ENCODE measurements at regions not wholly inside any gene's neighbourhood (a gene's known extent, or its start where the extent isn't known, plus 50 kb on each side); places are given as distances from the start of the nearest gene placed in this dataset.

DNA sequence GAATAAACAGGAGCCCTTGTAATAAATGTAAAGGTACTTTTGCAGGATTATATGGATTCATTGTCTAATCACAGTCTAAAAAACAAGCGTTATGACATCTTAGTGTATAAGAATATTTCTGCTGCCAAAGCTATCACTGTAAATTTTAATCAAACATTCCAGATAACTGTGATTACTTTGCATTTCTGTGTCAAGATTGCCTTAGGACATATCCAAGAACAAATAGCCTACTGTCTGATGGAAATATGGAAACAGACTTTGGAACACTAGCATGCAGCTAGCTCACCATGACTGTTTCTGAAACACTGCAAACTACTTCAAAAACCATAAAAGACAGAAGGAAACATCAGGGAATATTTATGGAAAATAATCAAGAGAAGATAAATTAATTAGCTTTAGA is 248.7 kb upstream of the ASCC3 start:
- H3K4me1 ChIP-seq (ENCODE audit: control insufficient read depth in 1 of 2, insufficient read depth in 2 of 2, low read length in 2 of 2): no peaks in the 10 kb centered on the region
- RAD21 ChIA-PET (ENCODE audit: low non-redundant PET in 1 of 2, low total read pairs in 2 of 2, uncharacterized antibody in 2 of 2, unreplicated experiment in 2 of 2): no interaction called here
- no peak overlapping the region for H3K4me2 ChIP-seq (ENCODE audit: low read length)
- no peaks in the 10 kb centered on the region; the same call in none of the 2 replicates for H3K9me2 ChIP-seq (ENCODE audit: insufficient read depth)
- H3K36me3 ChIP-seq (ENCODE audit: control insufficient read depth in 1 of 2, insufficient read depth in 2 of 2, low read length in 2 of 2): no peaks in the 10 kb centered on the region
- no peak overlapping the region for H2AFZ ChIP-seq (ENCODE audit: low read depth, low read length, poor library complexity, severe bottlenecking)
- POLR2A ChIA-PET: no interaction called here
- TF ChIP-seq ZFX (IDR thresholded peaks at IDR 0.05): no peak
- TF ChIP-seq ELF1 (IDR thresholded peaks at IDR 0.05; ENCODE audit: borderline replicate concordance, low read depth): no peak
- no peak for TF ChIP-seq FOSL1 (IDR thresholded peaks at IDR 0.05; ENCODE audit: low read depth)
- TF ChIP-seq REST (IDR thresholded peaks at IDR 0.05; ENCODE audit: low read depth): no peak
- no peak for TF ChIP-seq RAD21 (IDR thresholded peaks at IDR 0.05; ENCODE audit: low read depth)
- H3K4me3 ChIP-seq (replicated peaks in 1 of 2; ENCODE audit: low read depth in 1 of 2, low read length in 2 of 2): no peak overlapping the region
- H3K9ac ChIP-seq (ENCODE audit: low read length): no peak overlapping the region
- H4K20me1 ChIP-seq (ENCODE audit: insufficient read depth): no peaks in the 10 kb centered on the region
- intact Hi-C loops (cut with micrococcal nuclease): no loop called here
- CTCF ChIA-PET: no interaction called here
- no peak overlapping the region for H3K27ac ChIP-seq (ENCODE audit: low read depth, low read length)
- DNase-seq (ENCODE audit: low read depth, low spot score) (no peak), ATAC-seq (no peak)
- no peaks in the 10 kb centered on the region for H3K27me3 ChIP-seq (ENCODE audit: insufficient read depth, low read length)
- no peaks in the 10 kb centered on the region for H3K79me2 ChIP-seq (ENCODE audit: insufficient read depth, low read length)
- H3K9me3 ChIP-seq (ENCODE audit: control insufficient read depth in 1 of 2, insufficient read depth in 1 of 2, low read depth in 1 of 2, low read length in 2 of 2): no peaks in the 10 kb centered on the region
- BruUV-seq (replicated peaks): no TSS peak

- ChIA-PET POLR2A (no interaction called here), CTCF (no interaction called here), RAD21 (ENCODE audit: low non-redundant PET in 1 of 2, low total read pairs in 2 of 2, uncharacterized antibody in 2 of 2, unreplicated experiment in 2 of 2) (no interaction called here)
- H3K4me2 ChIP-seq (ENCODE audit: low read length): no peak overlapping the region
- H2AFZ ChIP-seq (ENCODE audit: low read depth, low read length, poor library complexity, severe bottlenecking): no peak overlapping the region
- H3K4me1 ChIP-seq (ENCODE audit: control insufficient read depth in 1 of 2, insufficient read depth in 2 of 2, low read length in 2 of 2): no peaks in the 10 kb centered on the region
- no peak overlapping the region for H3K9ac ChIP-seq (ENCODE audit: low read length)
- no peaks in the 10 kb centered on the region for H3K9me2 ChIP-seq (ENCODE audit: insufficient read depth)
- TF ChIP-seq SRF (IDR thresholded peaks at IDR 0.05; ENCODE audit: low read depth) (0 out of 2 replicates have a peak, but pooled peaks have one; percentile 16), CEBPB (IDR thresholded peaks at IDR 0.05; ENCODE audit: low read depth) (peak; percentile 76), YY1 (IDR thresholded peaks at IDR 0.05; ENCODE audit: extremely low read depth, insufficient replicate concordance, low read depth, low read length) (no peak)
- DNase-seq (ENCODE audit: low read depth, low spot score): peak; percentile 27
- H3K27ac ChIP-seq (ENCODE audit: low read depth, low read length): no peak overlapping the region
- no TSS peak for BruUV-seq (replicated peaks)
- H3K79me2 ChIP-seq (ENCODE audit: insufficient read depth, low read length): no peaks in the 10 kb centered on the region
- no peak overlapping the region for H3K4me3 ChIP-seq (replicated peaks in 1 of 2; ENCODE audit: low read depth in 1 of 2, low read length in 2 of 2)
- H3K36me3 ChIP-seq (ENCODE audit: control insufficient read depth in 1 of 2, insufficient read depth in 2 of 2, low read length in 2 of 2): no peaks in the 10 kb centered on the region
- H4K20me1 ChIP-seq (ENCODE audit: insufficient read depth): no peaks in the 10 kb centered on the region
- no peaks in the 10 kb centered on the region for H3K27me3 ChIP-seq (ENCODE audit: insufficient read depth, low read length)
- no peaks in the 10 kb centered on the region for H3K9me3 ChIP-seq (ENCODE audit: control insufficient read depth in 1 of 2, insufficient read depth in 1 of 2, low read depth in 1 of 2, low read length in 2 of 2)
- peak; percentile 58; the same call in 1 of the 2 replicates for ATAC-seq
- intact Hi-C loops (cut with micrococcal nuclease): no loop called here
These were observed 247.1 kb upstream of the GRIK2 start for GRCh38 chr6:101146389-101146788.

All from HCT116 (cell line).